ENCODE measurements at regions not wholly inside any gene's neighbourhood (a gene's known extent, or its start where the extent isn't known, plus 50 kb on each side); places are given as distances from the start of the nearest gene placed in this dataset.

- in situ Hi-C loops (cut with HindIII; ENCODE audit: extremely low pct_ligation_motif_present, low pct_unique_long_range_greater_than_20kb): no loop called here
- ChIA-PET POLR2A (no interaction called here), CTCF (ENCODE audit: low intra/inter-chr PET ratio, low total read pairs) (no interaction called here)
- no peak overlapping the region for H2AFZ ChIP-seq (ENCODE audit: low read length)
- H3K4me3 ChIP-seq (replicated peaks in 1 of 3; ENCODE audit: insufficient read depth in 1 of 3, low read depth in 2 of 3, low read length in 3 of 3): no peak overlapping the region
- H3K36me3 ChIP-seq (replicated peaks in 1 of 2; ENCODE audit: control insufficient read depth in 1 of 2, insufficient read depth in 2 of 2, low read length in 2 of 2): no peaks in the 10 kb centered on the region
- no peak for DNase-seq (ENCODE audit: low spot score)
- TF ChIP-seq NR2F1 (CRISPR knock-in tag; IDR thresholded peaks at IDR 0.05) (no peak), ZBTB37 (CRISPR knock-in tag; IDR thresholded peaks at IDR 0.05) (no peak), ZFP37 (CRISPR knock-in tag; IDR thresholded peaks at IDR 0.05; ENCODE audit: borderline replicate concordance) (no peak), ZKSCAN8 (CRISPR knock-in tag; IDR thresholded peaks at IDR 0.05; ENCODE audit: borderline replicate concordance) (no peak), ZNF484 (CRISPR knock-in tag; IDR thresholded peaks at IDR 0.05; ENCODE audit: borderline replicate concordance, low read depth) (no peak), MED13 (CRISPR knock-in tag; IDR thresholded peaks at IDR 0.05) (no peak), DPF2 (CRISPR knock-in tag; IDR thresholded peaks at IDR 0.05; ENCODE audit: borderline replicate concordance, low read depth) (no peak), TBL1XR1 (IDR thresholded peaks at IDR 0.05; ENCODE audit: borderline replicate concordance, low read length, partially characterized antibody) (no peak), KDM3A (CRISPR knock-in tag; IDR thresholded peaks at IDR 0.05; ENCODE audit: low read depth) (no peak), NCOA5 (CRISPR knock-in tag; IDR thresholded peaks at IDR 0.05) (no peak), ZNF121 (CRISPR knock-in tag; IDR thresholded peaks at IDR 0.05) (no peak)
- H3K4me1 ChIP-seq (ENCODE audit: insufficient read depth, low read length): no peaks in the 10 kb centered on the region
- H4K20me1 ChIP-seq (ENCODE audit: insufficient read depth, low read length): no peaks in the 10 kb centered on the region
- 4% methylated on average over 1 of the region's 1 CpG for WGBS (ENCODE audit: low lambda C conversion rate)
- no peak overlapping the region for H3K27ac ChIP-seq (ENCODE audit: extremely low read length, insufficient read depth, low read length)
- no peak for ATAC-seq
- no peaks in the 10 kb centered on the region for H3K79me2 ChIP-seq (ENCODE audit: insufficient read depth, low read length)
- H3K9ac ChIP-seq (ENCODE audit: insufficient read depth, low read depth, low read length): no peak overlapping the region
- no peaks in the 10 kb centered on the region for H3K9me3 ChIP-seq (ENCODE audit: low read length)
- H3K4me2 ChIP-seq (ENCODE audit: low read depth, low read length): no peak overlapping the region
- intact Hi-C loops (cut with micrococcal nuclease; ENCODE audit: unreplicated experiment): no loop called here
- no peak for FAIRE-seq
- peaks cover 0 to 10% of the 10 kb centered on the region in 2 experiments; a peak in 1 of 5 replicates for H3K27me3 ChIP-seq (ENCODE audit: control insufficient read depth in 1 of 2, insufficient read depth in 2 of 2, low read length in 2 of 2)
- no TSS peak for BruUV-seq (replicated peaks)
Measured at GRCh38 chr5:167897371-167897770, 394.1 kb upstream of the WWC1 start.
